RWPE1 (cell line): ENCODE measurements at regions not wholly inside any gene's neighbourhood (a gene's known extent, or its start where the extent isn't known, plus 50 kb on each side); places are given as distances from the start of the nearest gene placed in this dataset.

Source experiments
- CTCF ChIA-PET: fragments of 350-600 bp; sonication (Branson Sonifier 250); formaldehyde crosslinking; extraction: SDS; loops from one replicate; lab custom pipeline; 2021; lab: Yijun Ruan, JAX
- POLR2A ChIA-PET: fragments of 400-600 bp; formaldehyde crosslinking; extraction: SDS; loops from one replicate; lab custom pipeline; 2020; ENCODE audit warnings: antibody characterized with exemption; ENCODE audit not compliant: low non-redundant PET; lab: Yijun Ruan, JAX
- DNase-seq: peaks from one replicate; pipeline ENCODE4 v3.0.0; 2012; ENCODE audit warnings: low spot score
- H3K27ac ChIP-seq: fragments of 450-650 bp; 2 replicates; pipeline ENCODE4 v1.5.1; 2017
- CTCF ChIP-seq: fragments of 450-650 bp; conservative IDR thresholded peaks from 2 replicates; pipeline ENCODE4 v1.5.1; 2017; ENCODE audit warnings: low read depth, mild to moderate bottlenecking

DNA sequence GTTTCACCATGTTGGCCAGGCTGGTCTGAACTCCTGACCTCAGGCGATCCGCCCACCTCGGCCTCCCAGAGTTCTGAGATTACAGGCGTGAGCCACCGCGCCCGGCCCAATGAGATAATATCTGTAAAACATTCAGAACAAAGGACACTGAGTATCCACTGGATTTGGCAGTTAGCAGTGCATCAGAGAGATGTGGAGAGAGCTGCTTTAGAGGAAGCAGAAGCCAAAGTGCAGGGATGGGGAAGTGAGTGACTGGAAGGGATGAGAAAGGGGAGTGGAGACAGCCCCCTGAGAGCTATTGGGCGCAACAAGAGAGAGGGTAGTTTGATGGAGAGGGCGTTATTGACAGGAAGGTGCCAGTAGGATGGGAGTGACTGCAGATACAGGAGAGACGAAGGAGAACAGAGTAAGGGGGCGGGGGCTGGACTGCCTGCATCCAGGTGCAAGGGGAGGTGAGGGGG is 157.5 kb upstream of the SHB start:
- DNase-seq = no peak
- no peak overlapping the region for H3K27ac ChIP-seq
- no peak for TF ChIP-seq CTCF
- POLR2A ChIA-PET = no interaction called here
- CTCF ChIA-PET = interaction anchor here (0.6 to 1.0 kb wide), 2 partner anchors 445 to 645 kb away, joined by 3 to 4 read pairs; no protein-coding TSS in a partner anchor

GRCh38 chr9:38224941-38225340 is 155.9 kb upstream of the SHB start:
- no peak overlapping the region for H3K27ac ChIP-seq
- no peak for TF ChIP-seq CTCF
- CTCF ChIA-PET = interaction anchor here (0.5 to 1.2 kb wide), 4 partner anchors 28 to 311 kb away, joined by 3 to 4 read pairs (median 3); no protein-coding TSS in a partner anchor
- DNase-seq = no peak
- POLR2A ChIA-PET = no interaction called here

DNA sequence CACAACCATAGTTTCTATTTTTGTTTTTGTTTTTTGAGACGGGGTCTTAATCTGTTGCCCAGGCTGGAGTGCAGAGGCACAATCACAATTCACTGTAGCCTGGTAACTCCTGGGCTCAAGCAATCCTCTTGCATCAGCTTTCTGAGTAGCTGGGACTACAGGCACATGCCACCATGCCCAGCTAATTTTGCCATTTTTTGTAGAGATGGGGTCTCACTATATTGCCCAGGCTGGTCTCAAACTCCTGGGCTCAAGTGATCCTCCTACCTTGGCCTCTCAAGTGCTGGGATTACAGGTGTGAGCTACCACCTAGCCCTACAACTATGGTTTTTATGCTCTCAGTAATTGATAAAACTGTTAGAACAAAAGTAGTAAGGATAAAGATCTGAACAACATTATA is 147.5 kb upstream of the SHB start:
- no peak for TF ChIP-seq CTCF
- CTCF ChIA-PET = interaction anchor here (0.6 kb wide), 2 partner anchors 25 to 46 kb away, joined by 4 read pairs; no protein-coding TSS in a partner anchor
- DNase-seq = no peak
- POLR2A ChIA-PET = no interaction called here
- H3K27ac ChIP-seq = no peak overlapping the region

DNA sequence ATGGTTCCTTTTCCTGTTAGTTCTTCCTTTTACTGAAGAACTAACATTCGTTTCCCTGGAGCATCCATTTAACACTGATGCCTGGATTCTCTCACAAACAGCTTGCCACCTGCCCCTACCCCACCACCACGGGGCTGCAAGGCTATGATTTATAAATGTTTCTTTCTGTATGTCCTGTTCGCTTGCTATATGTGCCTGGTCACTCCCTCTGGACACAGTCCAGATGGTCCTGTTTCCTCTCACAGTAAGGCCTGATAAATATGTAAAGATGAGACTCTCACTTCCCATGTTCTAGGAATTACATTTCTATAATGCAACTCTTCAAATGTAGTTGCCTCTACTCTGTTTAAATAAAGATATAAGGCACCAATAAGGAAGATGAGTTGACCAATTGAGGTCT is 146.4 kb upstream of the SHB start:
- TF ChIP-seq CTCF = no peak
- H3K27ac ChIP-seq = no peak overlapping the region
- ChIA-PET POLR2A (no interaction called here), CTCF (no interaction called here)
- DNase-seq = no peak

DNA sequence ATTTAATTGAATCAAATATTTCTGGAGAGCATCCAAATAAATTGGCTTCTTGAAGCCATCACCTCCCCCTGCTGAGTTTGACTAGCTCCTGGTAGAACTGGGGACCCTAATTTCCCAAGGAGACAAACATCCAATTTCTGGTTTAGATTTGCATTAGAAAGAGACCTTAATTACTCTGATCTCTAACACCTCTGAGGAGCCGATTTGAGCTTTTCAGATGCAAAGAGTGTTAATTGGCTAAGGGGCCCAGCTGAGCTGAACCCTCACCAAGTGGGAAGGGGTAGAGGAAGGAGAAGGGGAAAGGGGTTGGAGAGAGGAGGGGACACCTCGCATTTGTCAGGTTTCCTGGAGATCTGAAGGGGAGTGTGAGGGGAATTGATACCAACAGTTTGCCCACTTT is 145.4 kb upstream of the SHB start:
- no peak overlapping the region for H3K27ac ChIP-seq
- CTCF ChIA-PET = no interaction called here
- POLR2A ChIA-PET = no interaction called here
- DNase-seq = no peak
- no peak for TF ChIP-seq CTCF

GRCh38 chr9:38213631-38214299 is 144.7 kb upstream of the SHB start:
- H3K27ac ChIP-seq = no peak overlapping the region
- CTCF ChIA-PET = interaction anchor here (0.6 kb wide), 1 partner anchor 170 kb away, joined by 6 read pairs; no protein-coding TSS in a partner anchor
- POLR2A ChIA-PET = no interaction called here
- TF ChIP-seq CTCF = no peak
- DNase-seq = no peak
